ENCODE measurements at regions not wholly inside any gene's neighbourhood (a gene's known extent, or its start where the extent isn't known, plus 50 kb on each side); places are given as distances from the start of the nearest gene placed in this dataset.

- no peak for DNase-seq
Observed at GRCh38 chr2:111628221-111628620, 255.8 kb downstream of the ANAPC1 start.

GRCh38 chr2:111629983-111630382 is 254.0 kb downstream of the ANAPC1 start:
- DNase-seq = no peak

- no peak for DNase-seq
Observed at GRCh38 chr2:111632661-111633060, 251.3 kb downstream of the ANAPC1 start.

GRCh38 chr2:111633189-111633588 is 250.8 kb downstream of the ANAPC1 start:
- DNase-seq = no peak

- no peak for DNase-seq
Observed at GRCh38 chr2:111633643-111634042, 250.3 kb downstream of the ANAPC1 start.

GRCh38 chr2:111634050-111634794 is 249.8 kb downstream of the ANAPC1 start:
- DNase-seq = no peak

- DNase-seq = no peak
Observed at GRCh38 chr2:111634995-111635538, 248.9 kb downstream of the ANAPC1 start.

- DNase-seq = no peak
Observed at GRCh38 chr2:111636905-111637304, 247.1 kb downstream of the ANAPC1 start.

GRCh38 chr2:111638274-111638877 is 245.6 kb downstream of the ANAPC1 start:
- DNase-seq = no peak

- no peak for DNase-seq
Observed at GRCh38 chr2:111640480-111640879, 243.5 kb downstream of the ANAPC1 start.

- peak; percentile 60 for DNase-seq
Observed at GRCh38 chr2:111642586-111643327, 241.2 kb downstream of the ANAPC1 start.

- DNase-seq = no peak
Observed at GRCh38 chr2:111643759-111644158, 240.2 kb downstream of the ANAPC1 start.

GRCh38 chr2:111647359-111647758 is 236.6 kb downstream of the ANAPC1 start:
- no peak for DNase-seq

GRCh38 chr2:111652038-111652437 is 232.0 kb downstream of the ANAPC1 start:
- DNase-seq = no peak

- no peak for DNase-seq
Observed at GRCh38 chr2:111652681-111653080, 231.3 kb downstream of the ANAPC1 start.

- DNase-seq = no peak
Observed at GRCh38 chr2:111653103-111653624, 230.8 kb downstream of the ANAPC1 start.

GRCh38 chr2:111653913-111654312 is 230.1 kb downstream of the ANAPC1 start:
- no peak for DNase-seq

GRCh38 chr2:111654829-111655228 is 229.2 kb downstream of the ANAPC1 start:
- no peak for DNase-seq

GRCh38 chr2:111656436-111656835 is 227.6 kb downstream of the ANAPC1 start:
- no peak for DNase-seq

GRCh38 chr2:111656894-111657293 is 227.1 kb downstream of the ANAPC1 start:
- DNase-seq = no peak

GRCh38 chr2:111657351-111657975 is 226.5 kb downstream of the ANAPC1 start:
- DNase-seq = no peak

GRCh38 chr2:111659361-111660333 is 224.3 kb downstream of the ANAPC1 start:
- peak; percentile 91 for DNase-seq
